Anterior cingulate cortex (tissue), 58 donors: ENCODE measurements at regions not wholly inside any gene's neighbourhood (a gene's known extent, or its start where the extent isn't known, plus 50 kb on each side); places are given as distances from the start of the nearest gene placed in this dataset.
A peak's percentile ranks its signal among the peaks of the same experiment; 100 is the strongest.

ENCODE experiments used
- DNase-seq, 58 donors: peaks; one replicate each; lab custom pipeline; 2025; lab: John Stamatoyannopoulos, UW

GRCh38 chr6:2388554-2389324, 143.3 kb upstream of the GMDS start:
- DNase-seq, result no peak

- DNase-seq, result no peak
Observed at GRCh38 chr6:2387445-2387844, 142.0 kb upstream of the GMDS start.

- DNase-seq, result no peak
Observed at GRCh38 chr6:2385471-2385983, 140.1 kb upstream of the GMDS start.

GRCh38 chr6:2384528-2384927, 139.1 kb upstream of the GMDS start:
- no peak for DNase-seq

- DNase-seq, result peak in 3 of 58 donors; percentile 1 to 2 (median 2)
Observed at GRCh38 chr6:2381872-2382661, 136.7 kb upstream of the GMDS start.

- DNase-seq, result no peak
Observed at GRCh38 chr6:2378891-2379652, 133.7 kb upstream of the GMDS start.

GRCh38 chr6:2378046-2378657, 132.7 kb upstream of the GMDS start:
- no peak for DNase-seq

GRCh38 chr6:2376429-2377355, 131.3 kb upstream of the GMDS start:
- peak in 3 of 58 donors; percentile 26 to 52 (median 51) for DNase-seq

GRCh38 chr6:2375443-2375842, 130.0 kb upstream of the GMDS start:
- no peak for DNase-seq

- no peak for DNase-seq
Observed at GRCh38 chr6:2369606-2370005, 124.2 kb upstream of the GMDS start.

- no peak for DNase-seq
Observed at GRCh38 chr6:2363211-2363610, 117.8 kb upstream of the GMDS start.

- no peak for DNase-seq
Observed at GRCh38 chr6:2361195-2361594, 115.8 kb upstream of the GMDS start.

GRCh38 chr6:2360716-2361115, 115.3 kb upstream of the GMDS start:
- no peak for DNase-seq

GRCh38 chr6:2360126-2360525, 114.7 kb upstream of the GMDS start:
- no peak for DNase-seq

GRCh38 chr6:2355150-2355549, 109.7 kb upstream of the GMDS start:
- DNase-seq, result no peak

GRCh38 chr6:2354138-2354491, 108.7 kb upstream of the GMDS start:
- no peak for DNase-seq

GRCh38 chr6:2353412-2354137, 108.2 kb upstream of the GMDS start:
- DNase-seq, result peak in 34 of 58 donors; percentile 1 to 60 (median 14)

- DNase-seq, result no peak
Observed at GRCh38 chr6:2351807-2352431, 106.5 kb upstream of the GMDS start.
